K562 (cell line): ENCODE measurements at regions not wholly inside any gene's neighbourhood (a gene's known extent, or its start where the extent isn't known, plus 50 kb on each side); places are given as distances from the start of the nearest gene placed in this dataset.

ENCODE experiments used
- ATAC-seq: fragments of 200-7000 bp; cut with Tn5 transposase; 3 replicates; pipeline ENCODE4 v1.9.1; 2020; ENCODE audit warnings: moderate library complexity
- BruUV-seq: library from RNA; stranded (reverse); fragments of 400-500 nt; replicated peaks from 2 replicates; lab custom pipeline; 2021; lab: Mats Ljungman, UMichigan
- CTCF ChIA-PET: fragments of 300-600 bp; formaldehyde crosslinking; extraction: SDS; loops from one replicate; lab custom pipeline; 2021; ENCODE audit warnings: low intra/inter-chr PET ratio; lab: Yijun Ruan, JAX
- POLR2A ChIA-PET: fragments of 300-600, 350-650 bp; sonication (Branson Sonifier 250); formaldehyde crosslinking; extraction: SDS; loops from one replicate; lab custom pipeline; 2021; ENCODE audit warnings: antibody characterized with exemption, inconsistent platforms; lab: Yijun Ruan, JAX
- DNase-seq, 4 experiments: peaks; one replicate each; pipeline versions ENCODE4 v3.0.0 to v3.0.0-alpha.2; 2011 to 2018; ENCODE audit warnings: low spot score in 3 of 4, mixed read lengths in 3 of 4; ENCODE audit errors: extremely low read depth in 1 of 4
- FAIRE-seq: peaks from 2 replicates; lab custom pipeline; 2011; peaks lifted over from hg19 to GRCh38; lab: Jason Lieb, UNC
- H2AFZ ChIP-seq: 2 replicates; pipeline ENCODE4 v1.6.0; 2011; ENCODE audit warnings: low read depth, low read length, control low read depth, inconsistent platforms
- H3K27ac ChIP-seq: fragments of 200-600 bp; 3 replicates; pipeline ENCODE4 v1.8.0; 2011; ENCODE audit warnings: low read depth, mild to moderate bottlenecking, control low read depth, inconsistent platforms, low read length, moderate library complexity, mixed read lengths; ENCODE audit errors: extremely low read depth
- H3K27me3 ChIP-seq, 2 experiments: fragments of 300-600 bp in 1 of 2; 2 replicates in 1 of 2; 3 replicates in 1 of 2; pipeline versions ENCODE4 v1.6.0 to v1.8.0; 2011; ENCODE audit warnings: inconsistent platforms in 2 of 2, low read length in 2 of 2, mild to moderate bottlenecking in 1 of 2, mixed read lengths in 1 of 2, moderate library complexity in 1 of 2; ENCODE audit not compliant: control insufficient read depth in 2 of 2, insufficient read depth in 2 of 2
- H3K36me3 ChIP-seq: fragments of 300-600 bp; 3 replicates; pipeline ENCODE4 v1.8.0; 2011; ENCODE audit warnings: mild to moderate bottlenecking, low read length, inconsistent platforms; ENCODE audit not compliant: control insufficient read depth, insufficient read depth
- H3K4me1 ChIP-seq, 2 experiments: fragments of 200-600 bp in 1 of 2; replicated peaks in 1 of 2; 2 replicates in 1 of 2; 3 replicates in 1 of 2; pipeline versions ENCODE4 v1.5.1 to v1.8.0; 2011; ENCODE audit warnings: inconsistent platforms in 2 of 2, low read length in 2 of 2, mild to moderate bottlenecking in 1 of 2, mixed read lengths in 1 of 2, moderate library complexity in 1 of 2; ENCODE audit not compliant: control insufficient read depth in 2 of 2, insufficient read depth in 2 of 2
- H3K4me2 ChIP-seq: 2 replicates; pipeline ENCODE4 v1.6.1; 2011; ENCODE audit warnings: low read length, control low read depth, inconsistent platforms, mixed read lengths; ENCODE audit not compliant: insufficient read depth
- H3K4me3 ChIP-seq: fragments of 200-600 bp; sonication (generic), shearing (Covaris generic); 2 replicates; pipeline ENCODE4 v1.5.1; 2016; ENCODE audit warnings: control low read depth, inconsistent platforms
- H3K79me2 ChIP-seq: fragments of 200-600 bp; 3 replicates; pipeline ENCODE4 v1.8.0; 2011; ENCODE audit warnings: low read length, inconsistent platforms; ENCODE audit not compliant: control insufficient read depth, insufficient read depth
- H3K9ac ChIP-seq, 2 experiments: 2 replicates each; pipeline versions ENCODE4 v1.6.0 to v1.6.1; 2011; ENCODE audit warnings: low read depth in 2 of 2, low read length in 2 of 2, control low read depth in 1 of 2, inconsistent platforms in 1 of 2, mild to moderate bottlenecking in 1 of 2, mixed read lengths in 1 of 2; ENCODE audit not compliant: insufficient read depth in 1 of 2
- H3K9me1 ChIP-seq: one replicate; pipeline ENCODE4 v1.6.0; 2011; ENCODE audit warnings: inconsistent platforms, mild to moderate bottlenecking, low read length, moderate library complexity; ENCODE audit not compliant: control insufficient read depth, insufficient read depth
- H3K9me3 ChIP-seq: replicated peaks from 2 replicates; pipeline ENCODE4 v1.5.1; 2011; ENCODE audit warnings: low read depth, low read length, inconsistent platforms; ENCODE audit not compliant: control insufficient read depth, insufficient read depth
- H4K20me1 ChIP-seq: replicated peaks from 2 replicates; pipeline ENCODE4 v1.6.1; 2011; ENCODE audit warnings: low read length, inconsistent platforms, mixed read lengths; ENCODE audit not compliant: control insufficient read depth, insufficient read depth
- SIRT6 ChIP-seq: IDR thresholded peaks from one replicate; pipeline ENCODE4 v1.6.1; 2012; ENCODE audit warnings: low read depth, mild to moderate bottlenecking, control low read depth, inconsistent platforms, low read length, moderate library complexity
- ZNF324 ChIP-seq: fragments of 250-450 bp; sonication (Bioruptor Pico); IDR thresholded peaks from 2 replicates; pipeline ENCODE4 v1.4.0; 2020; ENCODE audit warnings: mild to moderate bottlenecking
- ZNF695 ChIP-seq: fragments of 450-650 bp; formaldehyde crosslinking; IDR thresholded peaks from 2 replicates; pipeline ENCODE4 v1.4.0; 2020; ENCODE audit warnings: mild to moderate bottlenecking, moderate library complexity
- WGBS: fragments of 100-300 bp; shearing (Covaris generic); methylation state at CpG from one replicate; pipeline ENCODE4 v1.1.6; 2016; ENCODE audit warnings: low coverage, mixed read lengths; ENCODE audit not compliant: insufficient coverage; ENCODE audit errors: missing lambda C conversion rate; 5-methylcytosine and 5-hydroxymethylcytosine counted together
- in situ Hi-C: fragments of 300-500 bp; cut with MboI; formaldehyde crosslinking; loops from 4 replicates; pipeline ENCODE4 v1.15.0; 2018; ENCODE audit warnings: inconsistent platforms, mixed read lengths
- intact Hi-C: fragments of 100-400 bp; cut with micrococcal nuclease; formaldehyde crosslinking; loops from 2 replicates; pipeline ENCODE4 v1.14.2; 2022
- TF ChIP-seq, protein P1 (sequence below): sonication (generic); formaldehyde crosslinking; IDR thresholded peaks from 2 replicates; pipeline ENCODE4 v1.4.0; 2020; ENCODE audit warnings: mild to moderate bottlenecking, missing genetic modification reagents

DNA sequence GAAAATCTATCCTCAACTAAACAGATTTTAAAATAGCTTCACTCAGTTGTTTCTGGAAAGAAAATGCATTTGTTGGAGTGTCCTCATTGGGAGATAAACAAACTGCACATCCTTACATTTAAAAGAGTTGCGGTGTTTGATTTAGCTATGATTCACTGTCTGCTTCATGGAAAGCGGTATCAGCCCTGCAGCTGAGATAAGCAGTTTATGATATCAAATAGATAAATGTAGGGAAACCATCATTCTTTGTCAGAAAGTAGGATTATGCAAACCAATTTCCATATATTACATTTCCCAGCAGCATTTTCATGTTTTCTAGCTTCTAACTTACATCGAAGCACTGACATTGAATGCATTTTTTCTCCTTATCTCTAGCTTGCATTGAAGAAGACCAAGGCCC, 698.9 kb downstream of the DIPK2A start:
- Histone ChIP-seq H3K9me3 (no peaks in the 10 kb centered on the region; the same call in 1 of the 2 replicates), H3K4me3 (no peak overlapping the region), H3K36me3 (no peaks in the 10 kb centered on the region), H3K27me3 (no peaks in the 10 kb centered on the region), H3K79me2 (no peaks in the 10 kb centered on the region), H3K4me1 (no peaks in the 10 kb centered on the region), H4K20me1 (no peaks in the 10 kb centered on the region), H3K4me2 (no peak overlapping the region), H3K9me1 (no peaks in the 10 kb centered on the region), H2AFZ (no peak overlapping the region), H3K9ac (no peak overlapping the region), H3K27ac (no peak overlapping the region)
- FAIRE-seq, result no peak
- intact Hi-C loops, result no loop called here
- no peak for DNase-seq
- no peak for TF ChIP-seq SIRT6
- TF ChIP-seq, protein P1, sequence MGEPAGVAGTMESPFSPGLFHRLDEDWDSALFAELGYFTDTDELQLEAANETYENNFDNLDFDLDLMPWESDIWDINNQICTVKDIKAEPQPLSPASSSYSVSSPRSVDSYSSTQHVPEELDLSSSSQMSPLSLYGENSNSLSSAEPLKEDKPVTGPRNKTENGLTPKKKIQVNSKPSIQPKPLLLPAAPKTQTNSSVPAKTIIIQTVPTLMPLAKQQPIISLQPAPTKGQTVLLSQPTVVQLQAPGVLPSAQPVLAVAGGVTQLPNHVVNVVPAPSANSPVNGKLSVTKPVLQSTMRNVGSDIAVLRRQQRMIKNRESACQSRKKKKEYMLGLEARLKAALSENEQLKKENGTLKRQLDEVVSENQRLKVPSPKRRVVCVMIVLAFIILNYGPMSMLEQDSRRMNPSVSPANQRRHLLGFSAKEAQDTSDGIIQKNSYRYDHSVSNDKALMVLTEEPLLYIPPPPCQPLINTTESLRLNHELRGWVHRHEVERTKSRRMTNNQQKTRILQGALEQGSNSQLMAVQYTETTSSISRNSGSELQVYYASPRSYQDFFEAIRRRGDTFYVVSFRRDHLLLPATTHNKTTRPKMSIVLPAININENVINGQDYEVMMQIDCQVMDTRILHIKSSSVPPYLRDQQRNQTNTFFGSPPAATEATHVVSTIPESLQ (CRISPR knock-in tag), result no peak
- no peak for TF ChIP-seq ZNF324 (CRISPR knock-in tag)
- BruUV-seq, result no TSS peak
- in situ Hi-C loops, result no loop called here
- POLR2A ChIA-PET, result no interaction called here
- ATAC-seq, result no peak
- WGBS, result 5% methylated on average over 3 of the region's 3 CpGs
- CTCF ChIA-PET, result no interaction called here

DNA sequence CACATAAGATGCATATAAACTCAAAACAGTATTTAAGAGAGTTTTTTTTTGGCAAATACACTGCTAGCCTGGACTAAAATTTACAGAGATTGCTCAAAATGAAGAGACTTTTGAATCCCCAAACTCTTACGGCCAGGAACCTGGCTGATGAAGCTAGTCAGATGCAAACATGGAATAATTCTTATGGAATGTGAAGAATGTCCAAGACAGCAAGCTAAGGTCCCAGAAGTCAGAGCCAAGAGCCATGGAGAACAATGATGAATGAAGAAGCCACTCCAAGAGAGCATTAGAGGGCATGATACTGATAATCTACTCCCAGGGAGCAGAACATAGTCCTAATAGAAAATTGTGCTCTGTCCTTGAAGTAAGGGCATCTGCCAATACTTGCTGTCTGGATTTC, 705.5 kb downstream of the DIPK2A start:
- WGBS, result 0% methylated on average over 1 of the region's 1 CpG
- no peak for FAIRE-seq
- intact Hi-C loops, result no loop called here
- in situ Hi-C loops, result no loop called here
- BruUV-seq, result no TSS peak
- H3K9me1 ChIP-seq, result no peaks in the 10 kb centered on the region
- H4K20me1 ChIP-seq, result no peaks in the 10 kb centered on the region
- H3K27ac ChIP-seq, result no peak overlapping the region
- no peak overlapping the region for H2AFZ ChIP-seq
- DNase-seq, result no peak
- ATAC-seq, result no peak
- H3K4me2 ChIP-seq, result no peak overlapping the region
- no peaks in the 10 kb centered on the region for H3K79me2 ChIP-seq
- no peak overlapping the region for H3K9ac ChIP-seq
- no peaks in the 10 kb centered on the region for H3K27me3 ChIP-seq
- ChIA-PET POLR2A (no interaction called here), CTCF (no interaction called here)
- H3K9me3 ChIP-seq, result no peaks in the 10 kb centered on the region; the same call in none of the 2 replicates
- H3K36me3 ChIP-seq, result no peaks in the 10 kb centered on the region
- H3K4me1 ChIP-seq, result no peaks in the 10 kb centered on the region
- H3K4me3 ChIP-seq, result no peak overlapping the region
- no peak for TF ChIP-seq ZNF695 (CRISPR knock-in tag)
